Glutamatergic neuron (in vitro differentiated cells): ENCODE measurements at regions not wholly inside any gene's neighbourhood (a gene's known extent, or its start where the extent isn't known, plus 50 kb on each side); places are given as distances from the start of the nearest gene placed in this dataset.
"Not testable (repeated sequence)": the region's sequence is repeated elsewhere in the genome, so short reads cannot be mapped to it uniquely, and the experiment has no call there.

Experiments
- DNase-seq: peaks from one replicate; pipeline ENCODE4 v3.0.0; 2022
- H3K27ac Mint-ChIP-seq: one replicate; pipeline ENCODE4 v1.8.0; 2020; ENCODE audit warnings: mild to moderate bottlenecking, mixed read lengths, inconsistent platforms; ENCODE audit not compliant: unreplicated experiment
- H3K27me3 Mint-ChIP-seq: one replicate; pipeline ENCODE4 v1.8.0; 2020; ENCODE audit warnings: mild to moderate bottlenecking, moderate library complexity, mixed read lengths, inconsistent platforms; ENCODE audit not compliant: unreplicated experiment
- H3K36me3 Mint-ChIP-seq: one replicate; pipeline ENCODE4 v1.8.0; 2020; ENCODE audit warnings: mild to moderate bottlenecking, mixed read lengths, inconsistent platforms; ENCODE audit not compliant: unreplicated experiment
- H3K4me1 Mint-ChIP-seq: one replicate; pipeline ENCODE4 v1.8.0; 2020; ENCODE audit warnings: mild to moderate bottlenecking, low read depth, mixed read lengths, inconsistent platforms; ENCODE audit not compliant: unreplicated experiment
- H3K4me3 Mint-ChIP-seq: one replicate; pipeline ENCODE4 v1.8.0; 2020; ENCODE audit warnings: mild to moderate bottlenecking, mixed read lengths, inconsistent platforms; ENCODE audit not compliant: unreplicated experiment
- H3K9me3 Mint-ChIP-seq: one replicate; pipeline ENCODE4 v1.8.0; 2020; ENCODE audit warnings: mild to moderate bottlenecking, moderate library complexity, mixed read lengths, inconsistent platforms; ENCODE audit not compliant: unreplicated experiment
- TF ChIP-seq, protein P1 (sequence below): fragments of 200-600 bp; sonication (generic); IDR thresholded peaks from one replicate; pipeline ENCODE4 v1.5.0; 2021; ENCODE audit not compliant: partially characterized antibody, unreplicated experiment

DNA sequence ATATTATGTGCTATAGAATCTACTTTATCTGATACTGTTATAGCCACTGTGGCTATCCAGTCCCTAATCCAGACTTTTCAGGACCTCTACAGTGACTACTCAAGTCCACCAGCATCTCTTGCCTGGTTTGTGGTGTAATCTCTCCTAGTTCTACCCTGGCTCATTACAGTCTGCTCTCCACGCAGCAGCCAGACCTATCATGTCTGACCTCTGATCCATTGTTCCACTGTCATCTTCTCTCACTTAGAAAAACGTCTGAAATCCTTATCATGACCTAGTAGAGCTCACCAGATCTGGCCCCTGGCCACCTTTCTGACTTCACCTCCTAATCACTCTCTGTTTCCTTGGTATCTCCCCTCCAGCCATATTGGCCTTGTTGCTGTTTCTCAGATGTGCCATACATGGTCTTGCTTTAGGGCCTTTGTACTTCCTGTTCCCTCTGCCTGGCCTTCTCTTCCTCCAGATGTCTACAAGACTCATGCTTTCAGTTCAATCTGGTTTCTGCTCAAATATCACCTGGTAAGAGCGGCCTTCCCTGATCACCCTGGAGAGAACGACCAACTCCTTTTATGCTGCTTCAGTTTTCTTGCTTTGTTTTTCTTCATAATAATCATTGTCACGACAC lies 475.5 kb downstream of the AACS start:
- Mint-ChIP-seq H3K27ac (no peak overlapping the region), H3K9me3 (no peaks in the 10 kb centered on the region), H3K27me3 (no peaks in the 10 kb centered on the region), H3K36me3 (peaks cover 4% of the 10 kb centered on the region), H3K4me1 (no peaks in the 10 kb centered on the region), H3K4me3 (no peak overlapping the region)
- TF ChIP-seq, protein P1, sequence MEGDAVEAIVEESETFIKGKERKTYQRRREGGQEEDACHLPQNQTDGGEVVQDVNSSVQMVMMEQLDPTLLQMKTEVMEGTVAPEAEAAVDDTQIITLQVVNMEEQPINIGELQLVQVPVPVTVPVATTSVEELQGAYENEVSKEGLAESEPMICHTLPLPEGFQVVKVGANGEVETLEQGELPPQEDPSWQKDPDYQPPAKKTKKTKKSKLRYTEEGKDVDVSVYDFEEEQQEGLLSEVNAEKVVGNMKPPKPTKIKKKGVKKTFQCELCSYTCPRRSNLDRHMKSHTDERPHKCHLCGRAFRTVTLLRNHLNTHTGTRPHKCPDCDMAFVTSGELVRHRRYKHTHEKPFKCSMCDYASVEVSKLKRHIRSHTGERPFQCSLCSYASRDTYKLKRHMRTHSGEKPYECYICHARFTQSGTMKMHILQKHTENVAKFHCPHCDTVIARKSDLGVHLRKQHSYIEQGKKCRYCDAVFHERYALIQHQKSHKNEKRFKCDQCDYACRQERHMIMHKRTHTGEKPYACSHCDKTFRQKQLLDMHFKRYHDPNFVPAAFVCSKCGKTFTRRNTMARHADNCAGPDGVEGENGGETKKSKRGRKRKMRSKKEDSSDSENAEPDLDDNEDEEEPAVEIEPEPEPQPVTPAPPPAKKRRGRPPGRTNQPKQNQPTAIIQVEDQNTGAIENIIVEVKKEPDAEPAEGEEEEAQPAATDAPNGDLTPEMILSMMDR, result no peak
- no peak for DNase-seq

DNA sequence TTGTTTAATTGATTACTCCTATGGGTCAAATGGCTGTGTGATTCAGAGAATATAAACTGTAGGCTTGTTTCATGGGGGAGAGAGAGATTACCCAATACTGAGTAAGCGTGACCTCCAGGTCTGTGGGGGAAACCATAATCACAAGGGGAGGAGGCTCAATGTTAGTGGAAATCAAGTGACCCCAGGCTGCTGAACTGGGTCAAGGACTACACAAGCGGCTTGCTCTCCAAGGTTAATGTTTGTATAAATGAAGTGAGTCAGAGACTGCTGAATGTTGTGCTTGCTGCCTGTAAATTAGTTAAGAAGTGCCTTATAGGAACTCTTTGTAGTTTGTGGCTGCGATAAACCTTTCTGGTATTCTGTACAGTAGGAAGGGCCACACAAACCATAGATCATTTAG lies 479.7 kb downstream of the AACS start:
- Mint-ChIP-seq H3K4me3 (no peak overlapping the region), H3K36me3 (peaks cover 4% of the 10 kb centered on the region)
- TF ChIP-seq, protein P1, result no peak

DNA sequence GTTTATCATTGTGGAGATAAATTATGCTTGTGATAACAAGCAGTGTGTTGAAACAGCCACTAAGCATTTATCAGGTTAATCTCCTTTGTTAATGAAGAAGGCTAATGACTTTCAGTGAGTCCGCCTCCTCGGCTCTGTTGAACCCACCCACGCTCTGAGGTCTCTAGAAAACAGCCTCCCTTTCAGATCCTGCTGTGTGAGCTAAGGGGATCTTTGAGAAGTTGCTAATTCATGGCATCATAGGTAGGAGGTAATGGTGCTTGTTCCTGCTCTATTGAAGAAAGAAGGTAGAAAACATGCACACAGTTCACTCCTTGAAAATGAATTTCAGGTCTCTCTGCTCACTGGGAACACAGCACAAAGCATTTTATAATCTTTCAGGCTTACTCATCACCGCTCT lies 483.9 kb downstream of the AACS start:
- no peaks in the 10 kb centered on the region for H3K36me3 Mint-ChIP-seq
- no peak overlapping the region for H3K27ac Mint-ChIP-seq
- H3K4me3 Mint-ChIP-seq, result no peak overlapping the region
- H3K9me3 Mint-ChIP-seq, result no peaks in the 10 kb centered on the region
- H3K27me3 Mint-ChIP-seq, result peaks cover 3% of the 10 kb centered on the region
- no peaks in the 10 kb centered on the region for H3K4me1 Mint-ChIP-seq
- TF ChIP-seq, protein P1, result no peak
- DNase-seq, result no peak

More for the DNA sequence above, 479.7 kb downstream of the AACS start:
- Mint-ChIP-seq H3K27me3 (no peaks in the 10 kb centered on the region), H3K27ac (no peak overlapping the region), H3K4me1 (no peaks in the 10 kb centered on the region), H3K9me3 (no peaks in the 10 kb centered on the region)
- no peak for DNase-seq

DNA sequence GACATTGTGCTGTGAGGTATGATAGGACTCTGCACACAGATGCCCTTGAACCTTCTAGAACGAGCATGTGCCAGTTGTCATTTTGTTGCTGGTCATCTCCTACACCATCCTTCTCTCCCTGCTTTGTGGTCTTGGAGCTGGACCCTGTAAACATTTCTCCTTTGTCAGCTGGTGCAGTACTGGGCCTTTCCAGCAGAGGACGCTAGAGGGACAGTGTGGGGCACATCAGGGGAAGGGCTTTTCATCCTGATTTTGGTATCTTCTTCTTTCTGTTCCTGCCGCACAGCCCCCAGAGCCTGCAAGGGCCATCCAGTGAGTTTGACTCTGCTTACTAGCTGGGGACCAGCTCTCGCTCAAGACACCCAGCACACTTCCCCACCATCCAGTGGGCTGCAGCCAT lies 484.6 kb downstream of the AACS start:
- Mint-ChIP-seq H3K9me3 (no peaks in the 10 kb centered on the region), H3K4me1 (no peaks in the 10 kb centered on the region), H3K27ac (no peak overlapping the region), H3K27me3 (peaks cover 3% of the 10 kb centered on the region), H3K36me3 (no peaks in the 10 kb centered on the region), H3K4me3 (no peak overlapping the region)
- TF ChIP-seq, protein P1, result peak; percentile 71
- DNase-seq, result peak; percentile 45

DNA sequence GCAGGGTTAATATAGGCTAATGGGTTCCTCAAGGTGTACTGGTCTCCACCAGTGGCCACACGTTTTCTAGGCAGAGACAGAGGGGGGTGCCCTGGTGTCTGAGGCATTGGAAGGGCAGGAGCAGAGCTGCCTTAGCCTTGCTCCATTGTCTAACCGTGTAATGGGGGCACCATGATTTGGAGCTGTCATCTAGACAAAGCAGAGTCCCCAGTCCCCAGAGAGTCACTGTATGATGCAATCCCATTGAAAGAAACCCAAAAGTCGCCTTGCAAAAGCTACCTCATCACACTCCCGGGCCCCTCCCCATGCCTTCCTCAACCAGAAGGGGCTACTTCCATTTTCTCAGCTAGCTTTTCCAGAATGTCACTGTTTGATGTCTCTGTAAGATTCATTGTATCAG lies 487.1 kb downstream of the AACS start:
- H3K4me3 Mint-ChIP-seq, result no peak overlapping the region
- H3K4me1 Mint-ChIP-seq, result no peaks in the 10 kb centered on the region
- H3K27ac Mint-ChIP-seq, result peak overlapping the region; percentile 39
- TF ChIP-seq, protein P1, result no peak
- no peaks in the 10 kb centered on the region for H3K36me3 Mint-ChIP-seq
- peaks cover 3% of the 10 kb centered on the region for H3K27me3 Mint-ChIP-seq
- no peak for DNase-seq
- H3K9me3 Mint-ChIP-seq, result no peaks in the 10 kb centered on the region

DNA sequence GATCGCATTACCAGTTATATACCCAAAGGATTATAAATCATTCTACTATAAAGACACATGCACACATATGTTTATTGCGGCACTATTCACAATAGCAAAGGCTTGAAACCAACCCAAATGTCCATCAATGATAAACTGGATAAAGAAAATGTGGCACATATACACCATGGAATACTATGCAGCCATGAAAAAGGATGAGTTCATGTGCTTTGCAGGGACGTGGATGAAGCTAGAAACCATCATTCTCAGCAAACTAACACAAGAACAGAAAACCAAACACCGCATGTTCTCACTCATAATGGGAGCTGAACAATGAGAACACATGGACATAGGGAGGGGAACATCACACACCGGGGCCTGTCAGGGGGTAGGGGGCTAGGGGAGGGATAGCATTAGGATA lies 495.8 kb downstream of the AACS start:
- not testable (repeated sequence) for H3K36me3 Mint-ChIP-seq, H3K9me3 Mint-ChIP-seq

More for the DNA sequence above, 495.8 kb downstream of the AACS start:
- H3K4me3 Mint-ChIP-seq, H3K27me3 Mint-ChIP-seq, H3K4me1 Mint-ChIP-seq, DNase-seq, H3K27ac Mint-ChIP-seq: not testable (repeated sequence)
